ENCODE measurements at regions not wholly inside any gene's neighbourhood (a gene's known extent, or its start where the extent isn't known, plus 50 kb on each side); places are given as distances from the start of the nearest gene placed in this dataset.
"Not testable (repeated sequence)": the region's sequence is repeated elsewhere in the genome, so short reads cannot be mapped to it uniquely, and the experiment has no call there.

GRCh38 chr11:13174090-13174489 is 103.5 kb upstream of the BMAL1 start:
- H3K4me1 Mint-ChIP-seq (ENCODE audit: low read depth), result no peaks in the 10 kb centered on the region
- no peak for DNase-seq (ENCODE audit: low spot score)
- no peak overlapping the region for H3K4me3 Mint-ChIP-seq (ENCODE audit: low read depth)
- no peaks in the 10 kb centered on the region for H3K36me3 Mint-ChIP-seq (ENCODE audit: low read depth)
- H3K27me3 Mint-ChIP-seq (ENCODE audit: low read depth), result peaks cover 12% of the 10 kb centered on the region
- H3K9me3 Mint-ChIP-seq, result no peaks in the 10 kb centered on the region
- H3K27ac Mint-ChIP-seq, result no peak overlapping the region
- intact Hi-C loops (cut with micrococcal nuclease), result no loop called here

DNA sequence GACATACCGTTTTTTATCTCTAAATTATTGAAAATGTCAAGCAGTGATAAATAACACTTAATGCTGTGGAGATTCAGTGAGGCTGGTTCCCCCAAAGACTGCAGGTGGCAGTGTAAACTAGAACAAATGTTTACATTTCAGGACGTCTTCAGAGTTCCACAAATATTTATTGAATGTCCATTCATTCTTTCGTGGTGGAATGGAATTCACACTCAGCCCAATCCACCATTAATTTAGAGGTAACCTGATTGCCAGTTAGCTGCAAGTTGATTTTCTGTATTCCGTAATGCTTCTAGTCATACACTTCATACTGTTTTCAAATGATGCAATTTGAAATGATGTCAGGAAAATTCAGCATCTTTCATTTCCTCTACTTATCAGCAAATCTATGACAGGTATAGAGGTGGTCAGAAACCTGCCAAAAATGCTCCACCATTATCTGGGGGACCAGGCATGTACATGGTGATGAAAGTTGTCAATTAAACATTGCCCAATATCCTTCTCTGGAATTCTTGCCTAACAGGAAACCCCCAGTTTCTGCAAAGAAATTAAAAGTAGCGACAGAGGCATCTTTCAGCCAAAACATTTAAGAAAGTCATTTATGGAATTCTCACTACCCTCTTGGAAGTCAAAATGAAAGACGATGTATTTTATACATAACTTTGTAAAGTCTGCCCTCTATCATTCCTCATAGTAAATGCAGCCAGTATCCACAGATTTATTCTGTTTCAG is 94.3 kb upstream of the BMAL1 start:
- peaks cover 7% of the 10 kb centered on the region for H3K9me3 Mint-ChIP-seq
- H3K4me1 Mint-ChIP-seq (ENCODE audit: low read depth), result peaks cover 6% of the 10 kb centered on the region
- no peaks in the 10 kb centered on the region for H3K36me3 Mint-ChIP-seq (ENCODE audit: low read depth)
- intact Hi-C loops (cut with micrococcal nuclease), result loop anchor here (2.0 to 5.0 kb wide), 4 partner anchors 24 to 221 kb away; no protein-coding TSS in a partner anchor
- H3K4me3 Mint-ChIP-seq (ENCODE audit: low read depth), result no peak overlapping the region
- no peak for DNase-seq (ENCODE audit: low spot score)
- no peak overlapping the region for H3K27ac Mint-ChIP-seq
- H3K27me3 Mint-ChIP-seq (ENCODE audit: low read depth), result peaks cover 9% of the 10 kb centered on the region

GRCh38 chr11:13183826-13184196 is 93.8 kb upstream of the BMAL1 start:
- Mint-ChIP-seq H3K36me3 (ENCODE audit: low read depth) (no peaks in the 10 kb centered on the region), H3K9me3 (peaks cover 12% of the 10 kb centered on the region), H3K27ac (no peak overlapping the region), H3K27me3 (ENCODE audit: low read depth) (peaks cover 9% of the 10 kb centered on the region), H3K4me3 (ENCODE audit: low read depth) (no peak overlapping the region), H3K4me1 (ENCODE audit: low read depth) (peaks cover 6% of the 10 kb centered on the region)
- no peak for DNase-seq (ENCODE audit: low spot score)
- intact Hi-C loops (cut with micrococcal nuclease), result loop anchor here (2.0 to 5.0 kb wide), 4 partner anchors 23 to 222 kb away; no protein-coding TSS in a partner anchor

- no peak overlapping the region for H3K27ac Mint-ChIP-seq
- H3K4me1 Mint-ChIP-seq (ENCODE audit: low read depth), result peaks cover 6% of the 10 kb centered on the region
- H3K9me3 Mint-ChIP-seq, result peaks cover 12% of the 10 kb centered on the region
- H3K4me3 Mint-ChIP-seq (ENCODE audit: low read depth), result no peak overlapping the region
- intact Hi-C loops (cut with micrococcal nuclease), result loop anchor here (5.0 kb wide), 1 partner anchor 222 kb away; no protein-coding TSS in a partner anchor
- no peaks in the 10 kb centered on the region for H3K36me3 Mint-ChIP-seq (ENCODE audit: low read depth)
- peaks cover 9% of the 10 kb centered on the region for H3K27me3 Mint-ChIP-seq (ENCODE audit: low read depth)
- no peak for DNase-seq (ENCODE audit: low spot score)
Measured at GRCh38 chr11:13184295-13184794, 93.2 kb upstream of the BMAL1 start.

DNA sequence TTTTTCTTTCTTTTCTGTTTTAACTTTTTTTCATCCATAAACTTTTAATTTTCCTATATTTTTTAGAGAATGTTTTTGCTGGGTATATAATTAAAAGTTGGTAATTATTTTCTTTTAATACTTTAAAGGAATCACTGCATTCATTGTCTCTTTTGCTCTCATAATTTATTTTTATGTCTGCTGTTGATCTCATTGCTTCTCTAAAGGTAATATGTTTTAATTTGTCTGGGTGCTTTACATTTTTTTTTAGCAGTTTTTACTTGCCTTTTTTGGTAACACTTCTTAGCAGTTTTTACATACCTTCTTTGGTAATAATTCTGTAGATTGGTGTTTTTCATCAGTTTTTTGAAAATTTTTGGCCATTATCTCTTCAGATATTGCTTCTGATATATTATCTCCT is 89.4 kb upstream of the BMAL1 start:
- intact Hi-C loops (cut with micrococcal nuclease), result no loop called here
- Mint-ChIP-seq H3K9me3 (peaks cover 12% of the 10 kb centered on the region), H3K4me1 (ENCODE audit: low read depth) (peaks cover 5% of the 10 kb centered on the region), H3K27me3 (ENCODE audit: low read depth) (peaks cover 8% of the 10 kb centered on the region), H3K27ac (no peak overlapping the region), H3K4me3 (ENCODE audit: low read depth) (no peak overlapping the region), H3K36me3 (ENCODE audit: low read depth) (no peaks in the 10 kb centered on the region)
- no peak for DNase-seq (ENCODE audit: low spot score)

GRCh38 chr11:13189561-13190426 is 87.8 kb upstream of the BMAL1 start:
- H3K27me3 Mint-ChIP-seq (ENCODE audit: low read depth), result peaks cover 12% of the 10 kb centered on the region
- peaks cover 12% of the 10 kb centered on the region for H3K9me3 Mint-ChIP-seq
- no peak for DNase-seq (ENCODE audit: low spot score)
- no peak overlapping the region for H3K4me3 Mint-ChIP-seq (ENCODE audit: low read depth)
- H3K27ac Mint-ChIP-seq, result no peak overlapping the region
- no peaks in the 10 kb centered on the region for H3K36me3 Mint-ChIP-seq (ENCODE audit: low read depth)
- intact Hi-C loops (cut with micrococcal nuclease), result no loop called here
- H3K4me1 Mint-ChIP-seq (ENCODE audit: low read depth), result no peaks in the 10 kb centered on the region

DNA sequence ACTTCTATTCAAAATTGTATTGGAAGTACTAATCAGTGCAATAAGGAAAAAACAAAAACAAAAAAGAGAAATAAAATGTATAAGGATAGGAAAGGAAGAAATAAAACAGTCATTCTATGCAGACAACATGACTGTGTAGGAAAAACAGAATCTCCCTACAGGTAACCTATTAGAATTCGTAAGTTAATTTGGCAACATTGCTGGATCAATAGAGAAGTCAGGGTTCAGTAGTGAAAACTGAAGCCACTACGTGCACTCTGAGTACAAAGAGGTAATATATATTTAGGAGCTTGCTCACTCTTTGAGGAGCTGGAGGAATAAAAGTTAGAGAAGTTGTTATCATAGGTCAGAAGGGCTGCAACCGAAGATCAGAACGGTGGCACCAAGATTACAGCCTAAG is 84.0 kb upstream of the BMAL1 start:
- no peak for DNase-seq (ENCODE audit: low spot score)
- Mint-ChIP-seq H3K36me3 (ENCODE audit: low read depth) (peaks cover 3% of the 10 kb centered on the region), H3K4me3 (ENCODE audit: low read depth) (no peak overlapping the region), H3K4me1 (ENCODE audit: low read depth) (no peaks in the 10 kb centered on the region), H3K27ac (no peak overlapping the region), H3K27me3 (ENCODE audit: low read depth) (peaks cover 15% of the 10 kb centered on the region), H3K9me3 (peaks cover 26% of the 10 kb centered on the region)
- intact Hi-C loops (cut with micrococcal nuclease), result no loop called here

DNA sequence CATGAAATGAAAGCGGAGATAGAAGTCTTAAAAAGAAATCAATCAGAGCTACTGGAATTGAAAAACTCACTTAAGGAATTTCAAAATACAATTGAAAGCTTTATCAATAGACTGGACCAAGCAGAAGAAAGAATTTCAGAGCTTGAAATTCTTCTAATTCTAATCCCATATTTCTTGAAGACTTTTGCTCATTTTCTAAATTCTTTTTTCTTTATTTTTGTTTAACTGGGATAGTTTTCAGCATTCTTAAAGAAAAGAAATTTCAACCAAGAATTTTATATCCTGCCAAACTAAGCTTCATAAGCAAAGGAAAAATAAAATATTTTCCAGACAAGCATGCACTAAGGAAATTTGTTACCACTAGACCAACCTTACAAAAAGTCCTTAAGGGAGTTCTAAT is 80.2 kb upstream of the BMAL1 start:
- Mint-ChIP-seq H3K9me3 (peaks cover 34% of the 10 kb centered on the region), H3K27me3 (ENCODE audit: low read depth) (peaks cover 16% of the 10 kb centered on the region)
- H3K4me3 Mint-ChIP-seq (ENCODE audit: low read depth); DNase-seq (ENCODE audit: low spot score); H3K36me3 Mint-ChIP-seq (ENCODE audit: low read depth); H3K4me1 Mint-ChIP-seq (ENCODE audit: low read depth); H3K27ac Mint-ChIP-seq; intact Hi-C loops (cut with micrococcal nuclease): not testable (repeated sequence)

DNA sequence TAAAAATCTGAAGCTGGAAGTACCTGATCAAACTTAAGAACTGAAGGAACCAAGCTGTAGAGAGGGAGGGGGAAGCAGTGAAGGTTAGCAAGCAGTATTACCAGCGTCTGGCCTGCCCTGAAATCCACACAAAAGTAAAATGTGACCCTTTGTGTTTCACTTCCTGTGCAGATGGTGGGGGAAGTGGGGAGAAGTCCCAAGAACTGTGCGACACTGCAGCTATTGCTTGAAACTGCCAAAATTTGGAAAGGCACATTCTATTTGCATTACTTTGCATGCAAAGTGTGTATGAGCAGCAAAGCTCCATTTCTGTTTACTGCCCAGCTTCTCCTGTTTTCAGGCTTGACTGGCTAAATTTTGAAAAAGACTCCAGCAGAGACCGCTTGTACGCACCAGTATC is 72.1 kb upstream of the BMAL1 start:
- peaks cover 5% of the 10 kb centered on the region for H3K9me3 Mint-ChIP-seq
- peaks cover 32% of the 10 kb centered on the region for H3K4me1 Mint-ChIP-seq (ENCODE audit: low read depth)
- intact Hi-C loops (cut with micrococcal nuclease), result loop anchor here (10.0 kb wide), 1 partner anchor 259 kb away; the partner anchor contains the start of gene BTBD10
- DNase-seq (ENCODE audit: low spot score), result no peak
- peaks cover 7% of the 10 kb centered on the region for H3K27me3 Mint-ChIP-seq (ENCODE audit: low read depth)
- H3K27ac Mint-ChIP-seq, result no peak overlapping the region
- H3K4me3 Mint-ChIP-seq (ENCODE audit: low read depth), result no peak overlapping the region
- H3K36me3 Mint-ChIP-seq (ENCODE audit: low read depth), result no peaks in the 10 kb centered on the region

GRCh38 chr11:13206086-13206640 is 71.4 kb upstream of the BMAL1 start:
- Mint-ChIP-seq H3K9me3 (no peaks in the 10 kb centered on the region), H3K4me3 (ENCODE audit: low read depth) (no peak overlapping the region), H3K27ac (no peak overlapping the region), H3K4me1 (ENCODE audit: low read depth) (peaks cover 32% of the 10 kb centered on the region), H3K36me3 (ENCODE audit: low read depth) (no peaks in the 10 kb centered on the region), H3K27me3 (ENCODE audit: low read depth) (peaks cover 5% of the 10 kb centered on the region)
- DNase-seq (ENCODE audit: low spot score), result no peak
- intact Hi-C loops (cut with micrococcal nuclease), result loop anchor here (2.0 to 10.0 kb wide), 2 partner anchors 23 to 259 kb away; partner anchors contain the start of gene BTBD10

DNA sequence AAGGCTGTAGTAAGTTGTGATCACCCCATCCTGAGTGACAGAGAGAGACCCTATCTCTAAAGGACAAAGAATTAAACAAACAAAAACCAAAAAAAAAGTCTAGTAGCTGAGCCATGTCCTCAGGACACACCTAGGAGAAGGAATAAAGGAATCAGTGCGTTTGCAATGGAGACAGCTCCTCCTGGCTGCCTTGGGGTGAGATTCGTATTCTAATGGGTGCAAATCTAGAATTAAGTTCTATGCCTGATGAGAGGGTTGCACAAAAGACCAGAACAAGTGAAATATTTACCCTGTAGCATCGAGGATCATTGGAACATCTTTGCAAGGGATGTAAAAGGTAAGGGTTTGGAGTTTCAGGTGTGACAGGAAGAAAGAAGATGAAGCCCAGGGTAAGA is 70.3 kb upstream of the BMAL1 start:
- no peak overlapping the region for H3K4me3 Mint-ChIP-seq (ENCODE audit: low read depth)
- H3K4me1 Mint-ChIP-seq (ENCODE audit: low read depth), result peaks cover 32% of the 10 kb centered on the region
- H3K36me3 Mint-ChIP-seq (ENCODE audit: low read depth), result no peaks in the 10 kb centered on the region
- DNase-seq (ENCODE audit: low spot score), result no peak
- no peaks in the 10 kb centered on the region for H3K9me3 Mint-ChIP-seq
- H3K27ac Mint-ChIP-seq, result no peak overlapping the region
- H3K27me3 Mint-ChIP-seq (ENCODE audit: low read depth), result peaks cover 5% of the 10 kb centered on the region
- intact Hi-C loops (cut with micrococcal nuclease), result loop anchor here (2.0 to 10.0 kb wide), 2 partner anchors 24 to 258 kb away; partner anchors contain the start of gene BTBD10

DNA sequence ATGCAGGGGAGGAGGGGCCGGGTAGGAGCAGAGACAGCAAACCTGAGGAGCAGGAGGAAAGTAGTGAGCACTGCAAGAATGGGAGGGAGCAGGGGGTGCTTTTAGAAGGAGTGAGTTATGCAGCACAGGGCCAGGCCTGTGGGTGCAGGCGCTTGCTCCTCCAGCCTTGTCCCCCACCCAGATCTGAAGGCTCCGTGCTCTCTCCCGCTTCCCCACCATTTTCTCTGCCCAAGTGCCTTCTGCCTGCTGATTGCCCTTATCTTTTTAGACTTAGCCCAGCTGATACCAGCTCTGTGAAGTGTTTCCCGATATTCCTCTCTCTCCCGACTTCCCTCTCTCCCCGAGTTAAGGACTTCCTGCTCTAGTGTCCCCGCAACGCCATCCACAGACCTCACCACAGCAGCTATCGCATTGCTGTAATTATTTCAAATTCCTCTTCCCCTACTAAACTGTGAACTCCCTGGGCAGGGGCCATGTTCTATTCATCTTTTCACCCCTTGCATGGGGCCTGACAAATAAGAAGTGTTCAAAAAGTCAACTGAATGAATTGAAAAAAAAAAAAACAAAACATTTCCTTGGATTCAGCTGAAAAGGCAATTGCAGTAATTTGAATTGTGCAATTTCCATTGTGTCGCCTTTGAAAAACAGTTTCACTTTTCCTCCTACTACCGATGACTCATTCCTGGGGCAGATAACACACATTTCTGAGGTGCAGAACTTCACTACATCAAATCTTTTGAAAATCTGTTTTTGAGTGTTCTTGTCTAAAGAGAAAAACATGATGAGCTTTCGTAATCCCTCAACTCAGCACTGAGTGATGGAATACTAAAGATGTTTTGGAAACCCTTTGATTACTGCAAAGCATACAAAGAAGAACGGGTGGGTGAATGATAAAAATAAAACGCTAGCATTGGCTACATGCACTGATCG is 69.7 kb upstream of the BMAL1 start:
- H3K9me3 Mint-ChIP-seq, result no peaks in the 10 kb centered on the region
- peaks cover 32% of the 10 kb centered on the region for H3K4me1 Mint-ChIP-seq (ENCODE audit: low read depth)
- peak overlapping the region; percentile 63 for H3K27ac Mint-ChIP-seq
- H3K4me3 Mint-ChIP-seq (ENCODE audit: low read depth), result peak overlapping the region; percentile 62
- intact Hi-C loops (cut with micrococcal nuclease), result loop anchor here (1.0 to 10.0 kb wide), 5 partner anchors 25 to 257 kb away; partner anchors contain the start of genes BMAL1 and BTBD10
- DNase-seq (ENCODE audit: low spot score), result peak; percentile 20
- peaks cover 5% of the 10 kb centered on the region for H3K27me3 Mint-ChIP-seq (ENCODE audit: low read depth)
- no peaks in the 10 kb centered on the region for H3K36me3 Mint-ChIP-seq (ENCODE audit: low read depth)
